NCI-H226 (cell line): ENCODE measurements at regions not wholly inside any gene's neighbourhood (a gene's known extent, or its start where the extent isn't known, plus 50 kb on each side); places are given as distances from the start of the nearest gene placed in this dataset.
"Not testable (repeated sequence)": the region's sequence is repeated elsewhere in the genome, so short reads cannot be mapped to it uniquely, and the experiment has no call there.

Experiments
- DNase-seq: peaks from one replicate; pipeline ENCODE4 v3.0.0-alpha.2; 2015

GRCh38 chr6:155883741-155884140 is 428.1 kb upstream of the NOX3 start:
- DNase-seq = no peak

GRCh38 chr6:155883334-155883731 is 427.7 kb upstream of the NOX3 start:
- no peak for DNase-seq

- DNase-seq = no peak
Measured at GRCh38 chr6:155882527-155883333, 427.1 kb upstream of the NOX3 start.

- no peak for DNase-seq
Measured at GRCh38 chr6:155881826-155882526, 426.3 kb upstream of the NOX3 start.

- DNase-seq = no peak
Measured at GRCh38 chr6:155880900-155881299, 425.3 kb upstream of the NOX3 start.

GRCh38 chr6:155872961-155873360 is 417.3 kb upstream of the NOX3 start:
- no peak for DNase-seq

- no peak for DNase-seq
Measured at GRCh38 chr6:155867682-155868081, 412.0 kb upstream of the NOX3 start.

GRCh38 chr6:155866676-155867390 is 411.2 kb upstream of the NOX3 start:
- DNase-seq = not testable (repeated sequence)

- DNase-seq = no peak
Measured at GRCh38 chr6:155861821-155862220, 406.2 kb upstream of the NOX3 start.

GRCh38 chr6:155858906-155859305 is 403.3 kb upstream of the NOX3 start:
- not testable (repeated sequence) for DNase-seq

- DNase-seq = no peak
Measured at GRCh38 chr6:155854787-155855186, 399.1 kb upstream of the NOX3 start.

GRCh38 chr6:155853011-155853410 is 397.4 kb upstream of the NOX3 start:
- DNase-seq = no peak

- DNase-seq = no peak
Measured at GRCh38 chr6:155850408-155850841, 394.8 kb upstream of the NOX3 start.

GRCh38 chr6:155847711-155848110 is 392.1 kb upstream of the NOX3 start:
- DNase-seq = no peak

GRCh38 chr6:155837474-155837873 is 381.8 kb upstream of the NOX3 start:
- no peak for DNase-seq

GRCh38 chr6:155832596-155832995 is 377.0 kb upstream of the NOX3 start:
- DNase-seq = no peak

GRCh38 chr6:155830531-155830930 is 374.9 kb upstream of the NOX3 start:
- no peak for DNase-seq

GRCh38 chr6:155829646-155830045 is 374.0 kb upstream of the NOX3 start:
- DNase-seq = no peak

GRCh38 chr6:155828989-155829388 is 373.4 kb upstream of the NOX3 start:
- DNase-seq = no peak

- no peak for DNase-seq
Measured at GRCh38 chr6:155818698-155819097, 363.1 kb upstream of the NOX3 start.

- DNase-seq = no peak
Measured at GRCh38 chr6:155813548-155813947, 357.9 kb upstream of the NOX3 start.

GRCh38 chr6:155807243-155807642 is 351.6 kb upstream of the NOX3 start:
- DNase-seq = no peak

GRCh38 chr6:155801046-155801445 is 345.4 kb upstream of the NOX3 start:
- no peak for DNase-seq

GRCh38 chr6:155798876-155799275 is 343.2 kb upstream of the NOX3 start:
- not testable (repeated sequence) for DNase-seq
